ENCODE measurements at regions not wholly inside any gene's neighbourhood (a gene's known extent, or its start where the extent isn't known, plus 50 kb on each side); places are given as distances from the start of the nearest gene placed in this dataset.

GRCh38 chr13:64272681-64273080 lies 2857.0 kb upstream of the PCDH20 start:
- no peaks in the 10 kb centered on the region for H3K27me3 ChIP-seq (replicated peaks; ENCODE audit: insufficient read depth)
- intact Hi-C loops (cut with DNase I): no loop called here
- H3K9me3 ChIP-seq: no peaks in the 10 kb centered on the region
- WGBS: 48% methylated on average over 1 of the region's 1 CpG
- TF ChIP-seq POLR2A (IDR thresholded peaks at IDR 0.05) (no peak), CTCF (IDR thresholded peaks at IDR 0.05) (no peak), POLR2AphosphoS5 (IDR thresholded peaks at IDR 0.05) (no peak)
- no peak overlapping the region for H3K4me3 ChIP-seq
- DNase-seq (ENCODE audit: low spot score): no peak
- no peaks in the 10 kb centered on the region for H3K36me3 ChIP-seq
- no peak overlapping the region for H3K27ac ChIP-seq
- no peaks in the 10 kb centered on the region for H3K4me1 ChIP-seq (replicated peaks)

- Histone ChIP-seq H3K27me3 (replicated peaks; ENCODE audit: insufficient read depth) (no peaks in the 10 kb centered on the region), H3K9me3 (no peaks in the 10 kb centered on the region), H3K4me1 (replicated peaks) (no peaks in the 10 kb centered on the region), H3K27ac (no peak overlapping the region), H3K4me3 (no peak overlapping the region), H3K36me3 (no peaks in the 10 kb centered on the region)
- DNase-seq (ENCODE audit: low spot score): no peak
- no peak for TF ChIP-seq CTCF (IDR thresholded peaks at IDR 0.05)
- no peak for TF ChIP-seq POLR2AphosphoS5 (IDR thresholded peaks at IDR 0.05)
- intact Hi-C loops (cut with DNase I): no loop called here
These were observed 2850.4 kb upstream of the PCDH20 start for GRCh38 chr13:64266024-64266423.

GRCh38 chr13:64263285-64263684 lies 2847.6 kb upstream of the PCDH20 start:
- intact Hi-C loops (cut with DNase I): no loop called here
- Histone ChIP-seq H3K27me3 (replicated peaks; ENCODE audit: insufficient read depth) (no peaks in the 10 kb centered on the region), H3K9me3 (no peaks in the 10 kb centered on the region), H3K36me3 (no peaks in the 10 kb centered on the region), H3K27ac (no peak overlapping the region), H3K4me1 (replicated peaks) (no peaks in the 10 kb centered on the region), H3K4me3 (no peak overlapping the region)
- WGBS: 82% methylated on average over 2 of the region's 2 CpGs
- DNase-seq (ENCODE audit: low spot score): no peak
- no peak for TF ChIP-seq CTCF (IDR thresholded peaks at IDR 0.05)
- no peak for TF ChIP-seq POLR2AphosphoS5 (IDR thresholded peaks at IDR 0.05)
- no peak for TF ChIP-seq POLR2A (IDR thresholded peaks at IDR 0.05)

GRCh38 chr13:64256751-64257150 lies 2841.1 kb upstream of the PCDH20 start:
- intact Hi-C loops (cut with DNase I): no loop called here
- no peak for DNase-seq (ENCODE audit: low spot score)
- H3K4me3 ChIP-seq: no peak overlapping the region
- no peaks in the 10 kb centered on the region for H3K4me1 ChIP-seq (replicated peaks)
- H3K36me3 ChIP-seq: no peaks in the 10 kb centered on the region
- H3K9me3 ChIP-seq: no peaks in the 10 kb centered on the region
- no peaks in the 10 kb centered on the region for H3K27me3 ChIP-seq (replicated peaks; ENCODE audit: insufficient read depth)
- TF ChIP-seq POLR2AphosphoS5 (IDR thresholded peaks at IDR 0.05) (no peak), POLR2A (IDR thresholded peaks at IDR 0.05) (no peak), CTCF (IDR thresholded peaks at IDR 0.05) (no peak)
- WGBS: 15% methylated on average over 3 of the region's 3 CpGs
- H3K27ac ChIP-seq: no peak overlapping the region

- Histone ChIP-seq H3K36me3 (no peaks in the 10 kb centered on the region), H3K4me1 (replicated peaks) (no peaks in the 10 kb centered on the region), H3K9me3 (no peaks in the 10 kb centered on the region), H3K4me3 (no peak overlapping the region), H3K27me3 (replicated peaks; ENCODE audit: insufficient read depth) (no peaks in the 10 kb centered on the region), H3K27ac (no peak overlapping the region)
- no peak for DNase-seq (ENCODE audit: low spot score)
- 33% methylated on average over 1 of the region's 1 CpG for WGBS
- TF ChIP-seq CTCF (IDR thresholded peaks at IDR 0.05): no peak
- TF ChIP-seq POLR2A (IDR thresholded peaks at IDR 0.05): no peak
- no peak for TF ChIP-seq POLR2AphosphoS5 (IDR thresholded peaks at IDR 0.05)
- intact Hi-C loops (cut with DNase I): no loop called here
These were observed 2840.3 kb upstream of the PCDH20 start for GRCh38 chr13:64255988-64256387.

Measured in prostate gland (tissue), 2 donors.